Natural killer cell (primary cell): ENCODE measurements at regions not wholly inside any gene's neighbourhood (a gene's known extent, or its start where the extent isn't known, plus 50 kb on each side); places are given as distances from the start of the nearest gene placed in this dataset.

Source experiments
- ATAC-seq, 3 donors: fragments of 150-1000 bp in 2 of 3; fragments of 200-7000 bp in 1 of 3; cut with Tn5 transposase; 1 replicate in 1 of 3; 2 replicates in 2 of 3; pipeline ENCODE4 v1.10.0; 2021; ENCODE audit warnings: mild to moderate bottlenecking in 2 of 3, moderate library complexity in 2 of 3
- DNase-seq, 2 donors: peaks; one replicate each; pipeline versions ENCODE4 v3.0.0 to v3.0.0-alpha.2; 2013 to 2021; ENCODE audit warnings: mixed read lengths in 1 of 2
- H3K27ac ChIP-seq: one replicate; pipeline ENCODE4 v1.5.1; 2013; ENCODE audit warnings: mild to moderate bottlenecking, low read length
- H3K27me3 ChIP-seq: one replicate; pipeline ENCODE4 v1.6.1; 2013; ENCODE audit warnings: low read length; ENCODE audit not compliant: control insufficient read depth, insufficient read depth
- H3K36me3 ChIP-seq: one replicate; pipeline ENCODE4 v1.6.1; 2013; ENCODE audit warnings: low read length; ENCODE audit not compliant: control insufficient read depth, insufficient read depth
- H3K4me1 ChIP-seq: one replicate; pipeline ENCODE4 v1.6.1; 2013; ENCODE audit warnings: low read length; ENCODE audit not compliant: control insufficient read depth, insufficient read depth
- H3K4me3 ChIP-seq: one replicate; pipeline ENCODE4 v1.5.1; 2013; ENCODE audit warnings: low read length
- H3K9me3 ChIP-seq: one replicate; pipeline ENCODE4 v1.6.1; 2013; ENCODE audit warnings: low read length; ENCODE audit not compliant: control insufficient read depth, insufficient read depth
- H3K27ac Mint-ChIP-seq, 2 donors: one replicate each; pipeline ENCODE4 v1.8.0; 2022; ENCODE audit warnings: mild to moderate bottlenecking in 2 of 2, mixed read lengths in 2 of 2, moderate library complexity in 1 of 2
- H3K27me3 Mint-ChIP-seq, 2 donors: one replicate each; pipeline ENCODE4 v1.8.0; 2022; ENCODE audit warnings: low read depth in 2 of 2, mixed read lengths in 2 of 2
- H3K36me3 Mint-ChIP-seq: one replicate; pipeline ENCODE4 v1.8.0; 2022; ENCODE audit warnings: mixed read lengths
- H3K4me1 Mint-ChIP-seq, 2 donors: one replicate each; pipeline ENCODE4 v1.8.0; 2022; ENCODE audit warnings: mixed read lengths in 2 of 2
- H3K4me3 Mint-ChIP-seq: one replicate; pipeline ENCODE4 v1.8.0; 2022; ENCODE audit warnings: mild to moderate bottlenecking, moderate library complexity, mixed read lengths
- H3K9me3 Mint-ChIP-seq, 2 donors: one replicate each; pipeline ENCODE4 v1.8.0; 2022; ENCODE audit warnings: mixed read lengths in 2 of 2
- WGBS: methylation state at CpG from one replicate; pipeline ENCODE4 v1.1.7; 2013; ENCODE audit warnings: missing lambda C conversion rate; ENCODE audit not compliant: insufficient coverage; 5-methylcytosine and 5-hydroxymethylcytosine counted together
- intact Hi-C: fragments of 100-400 bp; cut with micrococcal nuclease; formaldehyde crosslinking; loops from one replicate; pipeline ENCODE4 v1.14.2; 2022
- TF ChIP-seq, protein P1 (sequence below): fragments of 200-600 bp; IDR thresholded peaks from one replicate; pipeline ENCODE4 v1.8.0; 2022; ENCODE audit warnings: antibody characterized with exemption

DNA sequence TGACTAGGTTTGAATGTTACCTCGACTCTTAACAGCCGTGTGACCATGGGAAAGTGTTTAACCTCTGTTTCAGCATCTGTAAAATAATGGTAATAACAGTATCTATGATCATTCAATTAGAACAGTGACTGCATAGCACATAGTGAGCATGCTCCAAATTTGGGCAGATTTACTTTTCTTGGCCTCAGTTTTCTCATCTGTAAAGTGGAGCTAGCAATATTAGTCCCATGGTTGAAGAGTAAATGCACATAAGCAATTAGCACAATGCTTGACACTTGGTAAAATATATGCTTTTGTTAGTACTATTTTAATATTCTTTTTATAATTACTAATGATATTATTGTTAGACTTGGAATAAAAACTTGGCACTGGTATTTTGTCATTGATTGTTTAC, 66.4 kb upstream of the TANC1 start:
- ATAC-seq = no peak
- 94% methylated on average over 2 of the region's 2 CpGs for WGBS
- Mint-ChIP-seq H3K4me1 (no peaks in the 10 kb centered on the region), H3K36me3 (no peaks in the 10 kb centered on the region), H3K9me3 (no peaks in the 10 kb centered on the region), H3K4me3 (no peak overlapping the region), H3K27ac (no peak overlapping the region), H3K27me3 (peaks cover 0 to 16% of the 10 kb centered on the region in 2 donors)
- Histone ChIP-seq H3K4me1 (no peaks in the 10 kb centered on the region), H3K36me3 (no peaks in the 10 kb centered on the region), H3K4me3 (no peak overlapping the region), H3K27me3 (no peaks in the 10 kb centered on the region), H3K9me3 (no peaks in the 10 kb centered on the region), H3K27ac (no peak overlapping the region)
- DNase-seq = no peak
- TF ChIP-seq, protein P1, sequence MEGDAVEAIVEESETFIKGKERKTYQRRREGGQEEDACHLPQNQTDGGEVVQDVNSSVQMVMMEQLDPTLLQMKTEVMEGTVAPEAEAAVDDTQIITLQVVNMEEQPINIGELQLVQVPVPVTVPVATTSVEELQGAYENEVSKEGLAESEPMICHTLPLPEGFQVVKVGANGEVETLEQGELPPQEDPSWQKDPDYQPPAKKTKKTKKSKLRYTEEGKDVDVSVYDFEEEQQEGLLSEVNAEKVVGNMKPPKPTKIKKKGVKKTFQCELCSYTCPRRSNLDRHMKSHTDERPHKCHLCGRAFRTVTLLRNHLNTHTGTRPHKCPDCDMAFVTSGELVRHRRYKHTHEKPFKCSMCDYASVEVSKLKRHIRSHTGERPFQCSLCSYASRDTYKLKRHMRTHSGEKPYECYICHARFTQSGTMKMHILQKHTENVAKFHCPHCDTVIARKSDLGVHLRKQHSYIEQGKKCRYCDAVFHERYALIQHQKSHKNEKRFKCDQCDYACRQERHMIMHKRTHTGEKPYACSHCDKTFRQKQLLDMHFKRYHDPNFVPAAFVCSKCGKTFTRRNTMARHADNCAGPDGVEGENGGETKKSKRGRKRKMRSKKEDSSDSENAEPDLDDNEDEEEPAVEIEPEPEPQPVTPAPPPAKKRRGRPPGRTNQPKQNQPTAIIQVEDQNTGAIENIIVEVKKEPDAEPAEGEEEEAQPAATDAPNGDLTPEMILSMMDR = no peak
- intact Hi-C loops = loop anchor here (5.0 kb wide), 1 partner anchor 1305 kb away; no protein-coding TSS in a partner anchor

DNA sequence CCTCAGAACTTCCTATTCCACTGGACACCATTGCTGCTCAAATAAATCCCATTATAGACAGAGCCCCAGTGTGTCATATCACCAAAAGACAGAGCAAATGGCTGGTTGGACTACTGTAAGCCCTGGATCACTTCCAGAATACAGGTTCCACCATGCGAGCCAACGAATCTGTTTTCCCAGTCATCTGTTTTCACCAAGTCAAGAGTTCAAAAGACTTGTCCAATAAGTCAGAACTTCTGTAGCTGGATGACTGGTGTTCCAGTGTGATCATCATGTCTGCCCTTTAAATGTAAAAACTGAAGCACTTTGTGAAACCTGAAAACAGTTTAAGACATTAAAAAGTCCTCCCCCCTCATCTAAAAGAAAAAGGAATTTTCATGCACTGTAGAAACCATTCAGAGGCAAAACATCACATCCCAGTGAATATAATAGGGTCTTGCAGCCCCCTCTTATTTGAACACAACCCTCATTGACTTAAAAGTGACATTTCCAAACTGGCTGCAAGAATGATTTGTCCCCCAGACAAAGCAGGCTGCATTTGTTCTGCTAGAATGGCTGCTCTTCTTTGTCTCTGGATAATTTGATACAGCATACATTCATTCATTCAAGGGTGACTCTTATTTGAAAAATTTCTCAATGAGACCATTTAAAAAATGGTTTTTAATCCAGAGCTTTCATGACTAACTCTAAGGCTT, 64.6 kb upstream of the TANC1 start:
- no peaks in the 10 kb centered on the region for H3K9me3 ChIP-seq
- no peak overlapping the region for H3K27ac ChIP-seq
- ATAC-seq (no peak), DNase-seq (no peak)
- H3K4me3 ChIP-seq = no peak overlapping the region
- intact Hi-C loops = loop anchor here (5.0 kb wide), 1 partner anchor 1303 kb away; no protein-coding TSS in a partner anchor
- H3K9me3 Mint-ChIP-seq = no peaks in the 10 kb centered on the region
- peaks cover 0 to 16% of the 10 kb centered on the region in 2 donors for H3K27me3 Mint-ChIP-seq
- no peak overlapping the region for H3K4me3 Mint-ChIP-seq
- TF ChIP-seq, protein P1 = no peak
- H3K36me3 Mint-ChIP-seq = no peaks in the 10 kb centered on the region
- H3K36me3 ChIP-seq = no peaks in the 10 kb centered on the region
- 90% methylated on average over 2 of the region's 2 CpGs for WGBS
- no peaks in the 10 kb centered on the region for H3K4me1 Mint-ChIP-seq
- H3K4me1 ChIP-seq = no peaks in the 10 kb centered on the region
- H3K27me3 ChIP-seq = no peaks in the 10 kb centered on the region
- H3K27ac Mint-ChIP-seq = no peak overlapping the region

DNA sequence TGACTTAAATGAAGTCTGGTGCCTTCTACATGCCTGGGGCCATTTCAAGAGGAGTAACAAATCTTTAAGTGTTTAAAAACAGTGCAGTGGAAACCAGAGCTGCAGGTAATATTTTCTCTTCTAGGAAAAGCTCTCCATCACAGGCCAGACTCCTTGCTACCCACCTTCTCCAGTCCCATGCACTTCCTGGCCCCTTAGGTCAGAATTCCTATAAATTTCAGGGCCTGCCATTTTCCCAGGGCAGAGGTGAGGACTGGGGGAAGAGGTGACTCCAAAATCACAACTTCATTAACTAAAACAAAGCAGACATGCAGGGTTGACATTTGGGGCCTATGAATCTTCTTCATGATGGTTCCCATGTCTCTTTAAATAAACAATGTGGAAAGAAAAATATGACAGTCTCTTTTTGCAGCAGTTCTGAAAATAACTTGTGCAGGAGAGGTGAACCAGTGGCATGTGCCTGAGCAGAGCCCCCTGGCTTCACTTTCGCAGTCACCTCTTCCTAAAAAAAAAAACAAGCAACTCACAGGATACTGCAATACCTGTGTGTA, 63.7 kb upstream of the TANC1 start:
- no peaks in the 10 kb centered on the region for H3K9me3 Mint-ChIP-seq
- no CpG with 5 or more reads among the region's 1 CpG for WGBS
- no peak overlapping the region for H3K27ac Mint-ChIP-seq
- H3K4me1 ChIP-seq = no peaks in the 10 kb centered on the region
- H3K4me3 ChIP-seq = no peak overlapping the region
- H3K4me1 Mint-ChIP-seq = no peaks in the 10 kb centered on the region
- intact Hi-C loops = loop anchor here (5.0 kb wide), 1 partner anchor 1303 kb away; no protein-coding TSS in a partner anchor
- DNase-seq = no peak
- no peaks in the 10 kb centered on the region for H3K9me3 ChIP-seq
- H3K4me3 Mint-ChIP-seq = no peak overlapping the region
- H3K27me3 Mint-ChIP-seq = peaks cover 0 to 16% of the 10 kb centered on the region in 2 donors
- no peak for ATAC-seq
- H3K36me3 Mint-ChIP-seq = no peaks in the 10 kb centered on the region
- no peak overlapping the region for H3K27ac ChIP-seq
- no peaks in the 10 kb centered on the region for H3K27me3 ChIP-seq
- H3K36me3 ChIP-seq = no peaks in the 10 kb centered on the region
- TF ChIP-seq, protein P1 = no peak
